ENCODE measurements at regions not wholly inside any gene's neighbourhood (a gene's known extent, or its start where the extent isn't known, plus 50 kb on each side); places are given as distances from the start of the nearest gene placed in this dataset.

- in situ Hi-C loops (cut with HindIII; ENCODE audit: low sequenced_read_pairs), result no loop called here
- no peak overlapping the region for H3K4me3 ChIP-seq (ENCODE audit: low read depth, low read length)
- DNase-seq (ENCODE audit: low read depth), result no peak
- no peak for TF ChIP-seq CTCF (IDR thresholded peaks at IDR 0.05; ENCODE audit: low read depth, low read length, missing control alignments)
These were observed 58.2 kb upstream of the CD28 start for GRCh38 chr2:203648273-203648672.

GRCh38 chr2:203649176-203649814 lies 57.1 kb upstream of the CD28 start:
- no peak for TF ChIP-seq CTCF (IDR thresholded peaks at IDR 0.05; ENCODE audit: low read depth, low read length, missing control alignments)
- no peak overlapping the region for H3K4me3 ChIP-seq (ENCODE audit: low read depth, low read length)
- DNase-seq (ENCODE audit: low read depth), result no peak
- in situ Hi-C loops (cut with HindIII; ENCODE audit: low sequenced_read_pairs), result no loop called here

- in situ Hi-C loops (cut with HindIII; ENCODE audit: low sequenced_read_pairs), result no loop called here
- peak; percentile 28 for DNase-seq (ENCODE audit: low read depth)
- H3K4me3 ChIP-seq (ENCODE audit: low read depth, low read length), result no peak overlapping the region
- TF ChIP-seq CTCF (IDR thresholded peaks at IDR 0.05; ENCODE audit: low read depth, low read length, missing control alignments), result no peak
These were observed 55.4 kb upstream of the CD28 start for GRCh38 chr2:203650860-203651613.

- no peak for DNase-seq (ENCODE audit: low read depth)
- in situ Hi-C loops (cut with HindIII; ENCODE audit: low sequenced_read_pairs), result no loop called here
- TF ChIP-seq CTCF (IDR thresholded peaks at IDR 0.05; ENCODE audit: low read depth, low read length, missing control alignments), result no peak
- H3K4me3 ChIP-seq (ENCODE audit: low read depth, low read length), result no peak overlapping the region
These were observed 54.8 kb upstream of the CD28 start for GRCh38 chr2:203651621-203652020.

- no peak for DNase-seq (ENCODE audit: low read depth)
- in situ Hi-C loops (cut with HindIII; ENCODE audit: low sequenced_read_pairs), result no loop called here
These were observed 51.6 kb upstream of the CD28 start for GRCh38 chr2:203654826-203655225.

More at GRCh38 chr2:203654826-203655225, 51.6 kb upstream of the CD28 start:
- no peak overlapping the region for H3K4me3 ChIP-seq (ENCODE audit: low read depth, low read length)
- TF ChIP-seq CTCF (IDR thresholded peaks at IDR 0.05; ENCODE audit: low read depth, low read length, missing control alignments), result no peak

All from astrocyte of the cerebellum (primary cell).